HG02973 (cell line): ENCODE measurements at regions not wholly inside any gene's neighbourhood (a gene's known extent, or its start where the extent isn't known, plus 50 kb on each side); places are given as distances from the start of the nearest gene placed in this dataset.
"Not testable (repeated sequence)": the region's sequence is repeated elsewhere in the genome, so short reads cannot be mapped to it uniquely, and the experiment has no call there.

Source experiments
- ATAC-seq: cut with Tn5 transposase; IDR thresholded peaks from one replicate; pipeline ENCODE4 v1.9.1; 2021; ENCODE audit warnings: moderate library complexity; ENCODE audit not compliant: unreplicated experiment

- no peak for ATAC-seq
Observed at GRCh38 chr20:40284611-40285010, 404.4 kb downstream of the MAFB start.

- no peak for ATAC-seq
Observed at GRCh38 chr20:40283689-40284088, 405.3 kb downstream of the MAFB start.

GRCh38 chr20:40282941-40283340 lies 406.1 kb downstream of the MAFB start:
- no peak for ATAC-seq

GRCh38 chr20:40282541-40282940 lies 406.5 kb downstream of the MAFB start:
- no peak for ATAC-seq

GRCh38 chr20:40280616-40281015 lies 408.4 kb downstream of the MAFB start:
- ATAC-seq, result no peak

GRCh38 chr20:40279390-40279789 lies 409.6 kb downstream of the MAFB start:
- no peak for ATAC-seq

- ATAC-seq, result no peak
Observed at GRCh38 chr20:40278673-40279072, 410.4 kb downstream of the MAFB start.

- no peak for ATAC-seq
Observed at GRCh38 chr20:40276301-40276700, 412.7 kb downstream of the MAFB start.

- ATAC-seq, result no peak
Observed at GRCh38 chr20:40275738-40276137, 413.3 kb downstream of the MAFB start.

- ATAC-seq, result no peak
Observed at GRCh38 chr20:40274912-40275533, 414.0 kb downstream of the MAFB start.

- ATAC-seq, result not testable (repeated sequence)
Observed at GRCh38 chr20:40269274-40269673, 419.8 kb downstream of the MAFB start.

GRCh38 chr20:40268321-40269075 lies 420.5 kb downstream of the MAFB start:
- no peak for ATAC-seq

GRCh38 chr20:40265825-40266533 lies 423.1 kb downstream of the MAFB start:
- no peak for ATAC-seq

GRCh38 chr20:40262219-40262618 lies 426.8 kb downstream of the MAFB start:
- ATAC-seq, result no peak

GRCh38 chr20:40258931-40259330 lies 430.1 kb downstream of the MAFB start:
- no peak for ATAC-seq

- no peak for ATAC-seq
Observed at GRCh38 chr20:40257763-40258162, 431.3 kb downstream of the MAFB start.

GRCh38 chr20:40255365-40255764 lies 433.7 kb downstream of the MAFB start:
- no peak for ATAC-seq

- ATAC-seq, result no peak
Observed at GRCh38 chr20:40254023-40254772, 434.8 kb downstream of the MAFB start.

- ATAC-seq, result no peak
Observed at GRCh38 chr20:40251284-40251932, 437.6 kb downstream of the MAFB start.

- no peak for ATAC-seq
Observed at GRCh38 chr20:40249805-40250204, 439.2 kb downstream of the MAFB start.

- ATAC-seq, result no peak
Observed at GRCh38 chr20:40245829-40246228, 443.2 kb downstream of the MAFB start.
